ENCODE measurements at regions not wholly inside any gene's neighbourhood (a gene's known extent, or its start where the extent isn't known, plus 50 kb on each side); places are given as distances from the start of the nearest gene placed in this dataset.

DNA sequence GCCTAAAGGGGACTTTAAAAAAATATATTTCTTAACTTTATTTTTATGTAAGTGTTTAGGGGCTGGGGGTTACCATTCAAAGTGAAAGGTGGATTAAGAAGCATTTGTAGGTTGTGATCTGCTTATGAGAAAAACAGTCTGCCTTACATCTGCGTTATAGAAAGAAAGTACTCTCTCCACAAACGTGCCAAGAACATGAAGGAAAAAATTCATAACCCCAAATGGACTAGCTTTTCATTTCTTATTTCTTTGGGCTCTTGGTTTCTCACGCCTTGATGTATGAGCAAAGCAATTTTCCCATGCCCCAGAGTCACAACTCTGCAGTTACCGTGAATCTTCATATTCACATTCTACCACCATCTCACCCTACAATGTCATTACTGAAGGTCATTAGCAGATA lies 1165.1 kb upstream of the ADGRL4 start:
- no peak overlapping the region for H3K9ac ChIP-seq (ENCODE audit: low read length)
- no peaks in the 10 kb centered on the region for H3K9me3 ChIP-seq (ENCODE audit: low read length)
- H4K20me1 ChIP-seq (ENCODE audit: insufficient read depth) = no peaks in the 10 kb centered on the region
- H3K9me2 ChIP-seq (ENCODE audit: insufficient read depth, low read length) = no peaks in the 10 kb centered on the region
- H2AFZ ChIP-seq (ENCODE audit: low read depth, low read length) = no peak overlapping the region
- TF ChIP-seq, protein P1, sequence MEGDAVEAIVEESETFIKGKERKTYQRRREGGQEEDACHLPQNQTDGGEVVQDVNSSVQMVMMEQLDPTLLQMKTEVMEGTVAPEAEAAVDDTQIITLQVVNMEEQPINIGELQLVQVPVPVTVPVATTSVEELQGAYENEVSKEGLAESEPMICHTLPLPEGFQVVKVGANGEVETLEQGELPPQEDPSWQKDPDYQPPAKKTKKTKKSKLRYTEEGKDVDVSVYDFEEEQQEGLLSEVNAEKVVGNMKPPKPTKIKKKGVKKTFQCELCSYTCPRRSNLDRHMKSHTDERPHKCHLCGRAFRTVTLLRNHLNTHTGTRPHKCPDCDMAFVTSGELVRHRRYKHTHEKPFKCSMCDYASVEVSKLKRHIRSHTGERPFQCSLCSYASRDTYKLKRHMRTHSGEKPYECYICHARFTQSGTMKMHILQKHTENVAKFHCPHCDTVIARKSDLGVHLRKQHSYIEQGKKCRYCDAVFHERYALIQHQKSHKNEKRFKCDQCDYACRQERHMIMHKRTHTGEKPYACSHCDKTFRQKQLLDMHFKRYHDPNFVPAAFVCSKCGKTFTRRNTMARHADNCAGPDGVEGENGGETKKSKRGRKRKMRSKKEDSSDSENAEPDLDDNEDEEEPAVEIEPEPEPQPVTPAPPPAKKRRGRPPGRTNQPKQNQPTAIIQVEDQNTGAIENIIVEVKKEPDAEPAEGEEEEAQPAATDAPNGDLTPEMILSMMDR (IDR thresholded peaks at IDR 0.05; ENCODE audit: poor library complexity, severe bottlenecking) = no peak
- TF ChIP-seq TAF1 (IDR thresholded peaks at IDR 0.05; ENCODE audit: low read depth) = no peak
- no peak for TF ChIP-seq POLR2AphosphoS5 (IDR thresholded peaks at IDR 0.05)
- TF ChIP-seq EZH2 (IDR thresholded peaks at IDR 0.05; ENCODE audit: borderline replicate concordance, insufficient read depth, low read length, poor library complexity, severe bottlenecking) = no peak
- no peak for TF ChIP-seq SMC3 (conservative IDR thresholded peaks at IDR 0.05; ENCODE audit: poor library complexity)
- TF ChIP-seq RAD21 (conservative IDR thresholded peaks at IDR 0.05) = no peak
- no peak overlapping the region for H3K4me3 ChIP-seq (ENCODE audit: low read length)
- H3K36me3 ChIP-seq (ENCODE audit: insufficient read depth, low read length) = no peaks in the 10 kb centered on the region
- no peak overlapping the region for H3K27ac ChIP-seq (ENCODE audit: low read length)
- H3F3A ChIP-seq (ENCODE audit: insufficient read depth, low read length, poor library complexity, severe bottlenecking) = no peaks in the 10 kb centered on the region
- no peaks in the 10 kb centered on the region for H3K79me2 ChIP-seq (replicated peaks; ENCODE audit: insufficient read depth, low read length)
- no peaks in the 10 kb centered on the region for H3K27me3 ChIP-seq (ENCODE audit: insufficient read depth, low read depth, low read length)
- H3K4me2 ChIP-seq (ENCODE audit: low read length) = no peak overlapping the region

DNA sequence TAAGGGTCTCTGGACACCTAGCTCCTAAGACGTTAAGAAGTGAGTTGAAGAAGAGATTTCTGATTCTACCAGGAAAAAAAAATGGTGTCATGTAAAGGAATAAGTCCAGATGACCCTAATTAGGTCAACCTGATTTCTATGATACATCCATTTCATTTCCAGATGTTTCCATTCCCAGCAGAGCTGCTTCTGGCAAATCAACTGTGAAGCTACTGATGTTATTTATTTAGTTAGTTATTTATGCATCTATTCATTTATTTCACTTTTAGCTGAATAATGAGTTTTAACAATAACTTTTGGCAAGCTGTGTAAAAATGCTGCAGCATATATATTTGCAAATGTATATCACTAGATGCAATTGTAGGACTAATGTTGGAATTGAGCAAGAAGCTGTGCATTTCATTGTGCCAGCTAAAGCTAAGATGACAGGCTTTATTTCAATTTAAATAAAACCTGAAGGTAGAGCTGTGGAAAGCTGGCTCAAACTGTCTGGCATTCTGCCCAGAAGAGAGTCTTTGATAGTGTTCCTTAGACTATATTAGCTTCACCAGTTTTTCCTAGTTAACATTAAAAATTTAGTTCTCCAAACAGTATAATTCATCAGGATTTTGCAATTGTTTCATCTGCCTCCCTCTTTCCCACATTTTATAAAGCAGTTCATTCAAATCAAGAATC lies 1164.4 kb upstream of the ADGRL4 start:
- no peaks in the 10 kb centered on the region for H3K79me2 ChIP-seq (replicated peaks; ENCODE audit: insufficient read depth, low read length)
- H3K4me3 ChIP-seq (ENCODE audit: low read length) = no peak overlapping the region
- H3K4me2 ChIP-seq (ENCODE audit: low read length) = no peak overlapping the region
- no peaks in the 10 kb centered on the region for H3F3A ChIP-seq (ENCODE audit: insufficient read depth, low read length, poor library complexity, severe bottlenecking)
- H3K36me3 ChIP-seq (ENCODE audit: insufficient read depth, low read length) = no peaks in the 10 kb centered on the region
- no peaks in the 10 kb centered on the region for H3K9me3 ChIP-seq (ENCODE audit: low read length)
- no peak overlapping the region for H3K9ac ChIP-seq (ENCODE audit: low read length)
- no peak overlapping the region for H3K27ac ChIP-seq (ENCODE audit: low read length)
- H2AFZ ChIP-seq (ENCODE audit: low read depth, low read length) = no peak overlapping the region
- H3K9me2 ChIP-seq (ENCODE audit: insufficient read depth, low read length) = no peaks in the 10 kb centered on the region
- no peaks in the 10 kb centered on the region for H3K27me3 ChIP-seq (ENCODE audit: insufficient read depth, low read depth, low read length)
- H4K20me1 ChIP-seq (ENCODE audit: insufficient read depth) = no peaks in the 10 kb centered on the region
- TF ChIP-seq EZH2 (IDR thresholded peaks at IDR 0.05; ENCODE audit: borderline replicate concordance, insufficient read depth, low read length, poor library complexity, severe bottlenecking) (no peak), EP300 (conservative IDR thresholded peaks at IDR 0.05; ENCODE audit: poor library complexity, severe bottlenecking) (no peak), MXI1 (conservative IDR thresholded peaks at IDR 0.05; ENCODE audit: poor library complexity, severe bottlenecking) (no peak), TAF1 (IDR thresholded peaks at IDR 0.05; ENCODE audit: low read depth) (no peak), RAD21 (conservative IDR thresholded peaks at IDR 0.05) (no peak), SMC3 (conservative IDR thresholded peaks at IDR 0.05; ENCODE audit: poor library complexity) (no peak), POLR2AphosphoS5 (IDR thresholded peaks at IDR 0.05) (no peak)
- TF ChIP-seq, protein P2, sequence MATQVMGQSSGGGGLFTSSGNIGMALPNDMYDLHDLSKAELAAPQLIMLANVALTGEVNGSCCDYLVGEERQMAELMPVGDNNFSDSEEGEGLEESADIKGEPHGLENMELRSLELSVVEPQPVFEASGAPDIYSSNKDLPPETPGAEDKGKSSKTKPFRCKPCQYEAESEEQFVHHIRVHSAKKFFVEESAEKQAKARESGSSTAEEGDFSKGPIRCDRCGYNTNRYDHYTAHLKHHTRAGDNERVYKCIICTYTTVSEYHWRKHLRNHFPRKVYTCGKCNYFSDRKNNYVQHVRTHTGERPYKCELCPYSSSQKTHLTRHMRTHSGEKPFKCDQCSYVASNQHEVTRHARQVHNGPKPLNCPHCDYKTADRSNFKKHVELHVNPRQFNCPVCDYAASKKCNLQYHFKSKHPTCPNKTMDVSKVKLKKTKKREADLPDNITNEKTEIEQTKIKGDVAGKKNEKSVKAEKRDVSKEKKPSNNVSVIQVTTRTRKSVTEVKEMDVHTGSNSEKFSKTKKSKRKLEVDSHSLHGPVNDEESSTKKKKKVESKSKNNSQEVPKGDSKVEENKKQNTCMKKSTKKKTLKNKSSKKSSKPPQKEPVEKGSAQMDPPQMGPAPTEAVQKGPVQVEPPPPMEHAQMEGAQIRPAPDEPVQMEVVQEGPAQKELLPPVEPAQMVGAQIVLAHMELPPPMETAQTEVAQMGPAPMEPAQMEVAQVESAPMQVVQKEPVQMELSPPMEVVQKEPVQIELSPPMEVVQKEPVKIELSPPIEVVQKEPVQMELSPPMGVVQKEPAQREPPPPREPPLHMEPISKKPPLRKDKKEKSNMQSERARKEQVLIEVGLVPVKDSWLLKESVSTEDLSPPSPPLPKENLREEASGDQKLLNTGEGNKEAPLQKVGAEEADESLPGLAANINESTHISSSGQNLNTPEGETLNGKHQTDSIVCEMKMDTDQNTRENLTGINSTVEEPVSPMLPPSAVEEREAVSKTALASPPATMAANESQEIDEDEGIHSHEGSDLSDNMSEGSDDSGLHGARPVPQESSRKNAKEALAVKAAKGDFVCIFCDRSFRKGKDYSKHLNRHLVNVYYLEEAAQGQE (IDR thresholded peaks at IDR 0.05; ENCODE audit: borderline replicate concordance) = no peak
- TF ChIP-seq, protein P1 (IDR thresholded peaks at IDR 0.05; ENCODE audit: poor library complexity, severe bottlenecking) = no peak

Data from neural cell (in vitro differentiated cells).